C4-2B (cell line): ENCODE measurements at regions not wholly inside any gene's neighbourhood (a gene's known extent, or its start where the extent isn't known, plus 50 kb on each side); places are given as distances from the start of the nearest gene placed in this dataset.

Experiments used
- ZFX ChIP-seq: fragments of 450-650 bp; IDR thresholded peaks from 2 replicates; pipeline ENCODE4 v1.6.1; 2017
- TF ChIP-seq, protein P1 (sequence below): fragments of 450-650 bp; conservative IDR thresholded peaks from 2 replicates; pipeline ENCODE4 v1.5.1; 2017; ENCODE audit warnings: mild to moderate bottlenecking

DNA sequence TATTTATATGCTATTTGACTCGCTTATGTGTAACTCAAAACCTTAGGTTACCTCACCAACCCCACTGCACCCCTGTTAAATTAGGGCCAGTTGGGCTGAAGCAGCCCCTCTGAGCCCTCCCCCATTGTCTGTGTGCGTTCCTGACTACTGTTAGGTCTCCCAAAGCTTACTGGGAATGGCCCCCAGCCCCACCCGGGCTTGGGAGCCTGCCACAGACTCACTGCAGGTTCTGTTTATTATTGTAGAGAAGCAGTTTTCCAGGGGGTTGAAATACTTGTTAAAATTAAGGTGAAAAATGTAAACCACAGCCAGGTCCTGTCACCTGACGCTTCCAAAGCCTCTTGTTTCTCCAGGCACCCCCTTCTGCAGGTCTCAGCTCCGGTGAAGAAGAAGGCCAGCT is 151.7 kb downstream of the FOXL1 start:
- TF ChIP-seq, protein P1, sequence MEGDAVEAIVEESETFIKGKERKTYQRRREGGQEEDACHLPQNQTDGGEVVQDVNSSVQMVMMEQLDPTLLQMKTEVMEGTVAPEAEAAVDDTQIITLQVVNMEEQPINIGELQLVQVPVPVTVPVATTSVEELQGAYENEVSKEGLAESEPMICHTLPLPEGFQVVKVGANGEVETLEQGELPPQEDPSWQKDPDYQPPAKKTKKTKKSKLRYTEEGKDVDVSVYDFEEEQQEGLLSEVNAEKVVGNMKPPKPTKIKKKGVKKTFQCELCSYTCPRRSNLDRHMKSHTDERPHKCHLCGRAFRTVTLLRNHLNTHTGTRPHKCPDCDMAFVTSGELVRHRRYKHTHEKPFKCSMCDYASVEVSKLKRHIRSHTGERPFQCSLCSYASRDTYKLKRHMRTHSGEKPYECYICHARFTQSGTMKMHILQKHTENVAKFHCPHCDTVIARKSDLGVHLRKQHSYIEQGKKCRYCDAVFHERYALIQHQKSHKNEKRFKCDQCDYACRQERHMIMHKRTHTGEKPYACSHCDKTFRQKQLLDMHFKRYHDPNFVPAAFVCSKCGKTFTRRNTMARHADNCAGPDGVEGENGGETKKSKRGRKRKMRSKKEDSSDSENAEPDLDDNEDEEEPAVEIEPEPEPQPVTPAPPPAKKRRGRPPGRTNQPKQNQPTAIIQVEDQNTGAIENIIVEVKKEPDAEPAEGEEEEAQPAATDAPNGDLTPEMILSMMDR: no peak
- TF ChIP-seq ZFX: no peak
